Kidney (tissue), 13 donors: ENCODE measurements at regions not wholly inside any gene's neighbourhood (a gene's known extent, or its start where the extent isn't known, plus 50 kb on each side); places are given as distances from the start of the nearest gene placed in this dataset.
A peak's percentile ranks its signal among the peaks of the same experiment; 100 is the strongest.

Experiments
- DNase-seq, 5 donors: peaks; one replicate each; pipeline ENCODE4 v3.0.0-alpha.2; 2013 to 2020
- FAIRE-seq: peaks from 2 replicates; lab custom pipeline; 2012; peaks lifted over from hg19 to GRCh38; lab: Jason Lieb, UNC
- H3K27ac ChIP-seq, 2 donors: one replicate each; pipeline ENCODE4 v1.7.0; 2013; ENCODE audit warnings: low read depth in 2 of 2, low read length in 2 of 2, inconsistent platforms in 1 of 2
- H3K27me3 ChIP-seq: one replicate; pipeline ENCODE4 v1.7.1; 2013; ENCODE audit warnings: low read length, inconsistent platforms; ENCODE audit not compliant: control insufficient read depth, insufficient read depth
- H3K36me3 ChIP-seq, 3 donors: one replicate each; pipeline versions ENCODE4 v1.7.0 to v1.7.1; 2013; ENCODE audit warnings: low read length in 3 of 3, control low read depth in 1 of 3, inconsistent platforms in 1 of 3; ENCODE audit not compliant: insufficient read depth in 3 of 3, control insufficient read depth in 2 of 3
- H3K4me1 ChIP-seq, 3 donors: one replicate each; pipeline versions ENCODE4 v1.7.0 to v1.7.1; 2013; ENCODE audit warnings: low read length in 3 of 3, inconsistent platforms in 1 of 3, low read depth in 1 of 3; ENCODE audit not compliant: control insufficient read depth in 2 of 3, insufficient read depth in 2 of 3
- H3K4me3 ChIP-seq, 3 donors: one replicate each; pipeline versions ENCODE4 v1.7.0 to v1.8.1; 2013; ENCODE audit warnings: low read length in 3 of 3, control low read depth in 1 of 3, inconsistent platforms in 1 of 3
- H3K9ac ChIP-seq, 3 donors: one replicate each; pipeline versions ENCODE4 v1.7.0 to v1.7.1; 2013; ENCODE audit warnings: low read length in 3 of 3, control low read depth in 1 of 3, inconsistent platforms in 1 of 3
- H3K9me3 ChIP-seq, 3 donors: one replicate each; pipeline versions ENCODE4 v1.7.0 to v1.7.1; 2013; ENCODE audit warnings: low read length in 3 of 3, control low read depth in 1 of 3, inconsistent platforms in 1 of 3; ENCODE audit not compliant: control insufficient read depth in 2 of 3, insufficient read depth in 1 of 3
- CTCF ChIP-seq: IDR thresholded peaks from 3 replicates; pipeline ENCODE4 v1.5.1; 2012; ENCODE audit warnings: mild to moderate bottlenecking, moderate library complexity, borderline replicate concordance; ENCODE audit not compliant: insufficient read depth; ENCODE audit errors: extremely low read depth
- intact Hi-C: fragments of 100-400 bp; cut with DNase I; formaldehyde crosslinking; loops from one replicate; pipeline ENCODE4 v1.11.1; 2022
- donor health status: control.
- donor health status: control.
- donor health status: control.
- donor health status: control.
- donor health status: control.
- donor health status: DM: yes; HTN: yes; CAD: no.
- donor health status: Normal renal cell carcinoma (clear cell type).

GRCh38 chr9:73347123-73347522 is 195.5 kb downstream of the ANXA1 start:
- H3K27me3 ChIP-seq, result no peaks in the 10 kb centered on the region
- no peaks in the 10 kb centered on the region for H3K4me1 ChIP-seq
- H3K36me3 ChIP-seq, result no peaks in the 10 kb centered on the region
- H3K9me3 ChIP-seq, result no peaks in the 10 kb centered on the region
- no peak for TF ChIP-seq CTCF
- H3K4me3 ChIP-seq, result no peak overlapping the region
- H3K27ac ChIP-seq, result no peak overlapping the region
- no peak overlapping the region for H3K9ac ChIP-seq
- DNase-seq, result no peak
- FAIRE-seq, result no peak
- intact Hi-C loops, result no loop called here

- DNase-seq (no peak), FAIRE-seq (no peak)
- Histone ChIP-seq H3K4me3 (no peak overlapping the region), H3K27ac (no peak overlapping the region), H3K36me3 (no peaks in the 10 kb centered on the region), H3K27me3 (no peaks in the 10 kb centered on the region), H3K4me1 (no peaks in the 10 kb centered on the region), H3K9me3 (no peaks in the 10 kb centered on the region), H3K9ac (no peak overlapping the region)
- no peak for TF ChIP-seq CTCF
- intact Hi-C loops, result no loop called here
Measured at GRCh38 chr9:73347720-73348119, 196.1 kb downstream of the ANXA1 start.

- no peak for TF ChIP-seq CTCF
- H3K9me3 ChIP-seq, result no peaks in the 10 kb centered on the region
- FAIRE-seq (no peak), DNase-seq (peak in 2 of 5 donors; percentile 20 to 26)
- H3K9ac ChIP-seq, result no peak overlapping the region
- no peaks in the 10 kb centered on the region for H3K27me3 ChIP-seq
- intact Hi-C loops, result no loop called here
- H3K4me3 ChIP-seq, result no peak overlapping the region
- no peaks in the 10 kb centered on the region for H3K36me3 ChIP-seq
- no peak overlapping the region for H3K27ac ChIP-seq
- H3K4me1 ChIP-seq, result no peaks in the 10 kb centered on the region
Measured at GRCh38 chr9:73348471-73348870, 196.8 kb downstream of the ANXA1 start.

GRCh38 chr9:73349476-73349875 is 197.8 kb downstream of the ANXA1 start:
- intact Hi-C loops, result no loop called here
- no peak for DNase-seq
- Histone ChIP-seq H3K4me1 (no peaks in the 10 kb centered on the region), H3K4me3 (no peak overlapping the region), H3K36me3 (no peaks in the 10 kb centered on the region), H3K27me3 (no peaks in the 10 kb centered on the region), H3K27ac (no peak overlapping the region), H3K9ac (no peak overlapping the region), H3K9me3 (no peaks in the 10 kb centered on the region)
- TF ChIP-seq CTCF, result no peak
- FAIRE-seq, result no peak
